SK-N-SH treated with all-trans-retinoic acid at 6 μM for 48 hours (cell line): ENCODE measurements at regions not wholly inside any gene's neighbourhood (a gene's known extent, or its start where the extent isn't known, plus 50 kb on each side); places are given as distances from the start of the nearest gene placed in this dataset.

ENCODE experiments used
- ATAC-seq: fragments of 200-7000 bp; cut with Tn5 transposase; 3 replicates; pipeline ENCODE4 v1.9.1; 2020; ENCODE audit warnings: mild to moderate bottlenecking, moderate library complexity
- ARNTL ChIP-seq: fragments of 450-650 bp; formaldehyde crosslinking; IDR thresholded peaks from 2 replicates; pipeline ENCODE4 v1.5.0; 2020; ENCODE audit warnings: low read depth, mild to moderate bottlenecking, moderate library complexity, borderline replicate concordance
- CREB5 ChIP-seq: fragments of 250-450 bp; sonication (Bioruptor Pico); IDR thresholded peaks from 2 replicates; pipeline ENCODE4 v1.5.1; 2020; ENCODE audit warnings: low read depth, mild to moderate bottlenecking, moderate library complexity
- CSDC2 ChIP-seq: fragments of 250-450 bp; sonication (Bioruptor Pico); IDR thresholded peaks from 2 replicates; pipeline ENCODE4 v1.5.0; 2020; ENCODE audit warnings: mild to moderate bottlenecking, moderate library complexity
- ESRRG ChIP-seq: fragments of 250-450 bp; sonication (Bioruptor Pico); IDR thresholded peaks from 2 replicates; pipeline ENCODE4 v1.6.1; 2021; ENCODE audit warnings: mild to moderate bottlenecking
- GLIS3 ChIP-seq: fragments of 250-450 bp; sonication (Bioruptor Pico); IDR thresholded peaks from 2 replicates; pipeline ENCODE4 v1.5.0; 2020; ENCODE audit warnings: mild to moderate bottlenecking, moderate library complexity
- ISL1 ChIP-seq: fragments of 250-450 bp; sonication (Bioruptor Pico); IDR thresholded peaks from 2 replicates; pipeline ENCODE4 v2.1.2; 2022; ENCODE audit warnings: mild to moderate bottlenecking, moderate library complexity
- OSR1 ChIP-seq: fragments of 250-450 bp; sonication (Bioruptor Pico); IDR thresholded peaks from 2 replicates; pipeline ENCODE4 v1.8.0; 2022; ENCODE audit warnings: moderate library complexity, mild to moderate bottlenecking, inconsistent platforms
- PATZ1 ChIP-seq: fragments of 250-450 bp; sonication (Bioruptor Pico); IDR thresholded peaks from 2 replicates; pipeline ENCODE4 v1.8.0; 2020; ENCODE audit warnings: mild to moderate bottlenecking, moderate library complexity, borderline replicate concordance
- PPARA ChIP-seq: fragments of 250-450 bp; sonication (Bioruptor Pico); IDR thresholded peaks from 2 replicates; pipeline ENCODE4 v1.5.0; 2020; ENCODE audit warnings: mild to moderate bottlenecking, borderline replicate concordance
- RARB ChIP-seq: fragments of 250-450 bp; sonication (Bioruptor Pico); IDR thresholded peaks from 2 replicates; pipeline ENCODE4 v1.8.0; 2021; ENCODE audit warnings: mild to moderate bottlenecking, moderate library complexity
- TCF4 ChIP-seq: fragments of 250-450 bp; sonication (Bioruptor Pico); IDR thresholded peaks from 2 replicates; pipeline ENCODE4 v1.8.0; 2021; ENCODE audit warnings: mild to moderate bottlenecking, moderate library complexity, borderline replicate concordance
- TOX ChIP-seq: fragments of 250-450 bp; sonication (Bioruptor Pico); IDR thresholded peaks from 2 replicates; pipeline ENCODE4 v1.8.0; 2021; ENCODE audit warnings: mild to moderate bottlenecking, moderate library complexity, borderline replicate concordance
- TSHZ2 ChIP-seq: fragments of 250-450 bp; sonication (Bioruptor Pico); IDR thresholded peaks from 2 replicates; pipeline ENCODE4 v1.5.0; 2020; ENCODE audit warnings: mild to moderate bottlenecking, moderate library complexity
- ZC3H10 ChIP-seq: fragments of 250-450 bp; sonication (Bioruptor Pico); IDR thresholded peaks from 2 replicates; pipeline ENCODE4 v1.5.1; 2021; ENCODE audit warnings: mild to moderate bottlenecking, moderate library complexity
- ZFP3 ChIP-seq: fragments of 250-450 bp; sonication (Bioruptor Pico); IDR thresholded peaks from 2 replicates; pipeline ENCODE4 v1.5.0; 2020; ENCODE audit warnings: mild to moderate bottlenecking, moderate library complexity
- ZNF565 ChIP-seq: fragments of 450-650 bp; formaldehyde crosslinking; conservative IDR thresholded peaks from 2 replicates; pipeline ENCODE4 v1.5.0; 2020; ENCODE audit warnings: low read depth, mild to moderate bottlenecking, moderate library complexity
- ZNF70 ChIP-seq: fragments of 450-650 bp; formaldehyde crosslinking; IDR thresholded peaks from 2 replicates; pipeline ENCODE4 v1.5.0; 2020; ENCODE audit warnings: mild to moderate bottlenecking, moderate library complexity
- ZNF8 ChIP-seq: fragments of 450-650 bp; formaldehyde crosslinking; IDR thresholded peaks from 2 replicates; pipeline ENCODE4 v1.5.0; 2020; ENCODE audit warnings: mild to moderate bottlenecking, moderate library complexity
- TF ChIP-seq, protein P1 (sequence below): fragments of 250-450 bp; sonication (Bioruptor Pico); IDR thresholded peaks from 2 replicates; pipeline ENCODE4 v1.8.0; 2021; ENCODE audit warnings: low read depth, mild to moderate bottlenecking, moderate library complexity, borderline replicate concordance
- TF ChIP-seq, protein P2 (sequence below): fragments of 250-450 bp; sonication (Bioruptor Pico); IDR thresholded peaks from 2 replicates; pipeline ENCODE4 v1.5.1; 2021; ENCODE audit warnings: mild to moderate bottlenecking, moderate library complexity

DNA sequence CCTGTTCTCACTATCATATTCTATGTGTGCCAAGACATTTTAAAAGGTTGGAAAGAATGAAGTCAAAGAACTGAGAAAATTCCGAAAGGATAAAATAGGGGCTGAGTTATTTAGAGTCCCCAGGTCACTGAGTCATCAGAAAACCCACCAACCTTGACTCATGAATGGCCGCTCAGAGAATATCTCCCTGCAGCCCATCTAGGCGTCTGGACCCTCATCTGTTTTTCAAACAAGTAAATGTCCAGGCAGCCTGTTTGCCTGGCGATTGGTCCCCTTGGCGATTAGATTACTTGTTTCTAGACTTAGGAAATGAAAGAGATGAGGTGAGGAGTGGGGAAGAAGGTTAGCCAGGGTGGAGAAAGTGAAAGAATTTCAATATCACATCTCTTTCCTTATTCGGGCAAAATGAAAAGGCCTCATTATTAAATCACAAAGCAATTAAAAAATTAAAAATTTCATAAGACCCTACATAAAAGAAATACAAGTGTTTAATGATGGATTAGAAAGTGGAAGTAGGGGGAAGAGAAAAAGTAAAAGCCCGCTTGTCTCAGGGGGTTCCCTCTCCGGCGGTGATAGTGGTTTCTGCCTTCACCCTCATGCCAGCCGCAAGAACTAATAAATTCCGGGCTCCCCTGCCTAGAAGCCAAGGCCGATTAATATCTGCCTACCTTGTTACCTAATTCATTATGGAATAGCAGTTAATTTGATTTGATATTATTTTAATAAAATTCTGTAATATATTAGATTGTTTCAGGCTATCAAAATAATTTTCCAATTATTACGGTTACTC, 415.9 kb downstream of the BCL11B start (continued):
- TF ChIP-seq PATZ1 (no peak), ISL1 (CRISPR knock-in tag) (no peak), TCF4 (CRISPR knock-in tag) (no peak)

- ATAC-seq = no peak
Observed at GRCh38 chr14:98858158-98858557, 413.8 kb downstream of the BCL11B start.

GRCh38 chr14:98858561-98858960, 413.4 kb downstream of the BCL11B start:
- no peak for ATAC-seq

More at GRCh38 chr14:98858158-98858557, 413.8 kb downstream of the BCL11B start:
- TF ChIP-seq CSDC2 (CRISPR knock-in tag) = no peak
- TF ChIP-seq TOX = no peak
- TF ChIP-seq ISL1 (CRISPR knock-in tag) = no peak
- no peak for TF ChIP-seq ARNTL (CRISPR knock-in tag)
- TF ChIP-seq CREB5 (CRISPR knock-in tag) = no peak
- TF ChIP-seq ZNF8 (CRISPR knock-in tag) = no peak

DNA sequence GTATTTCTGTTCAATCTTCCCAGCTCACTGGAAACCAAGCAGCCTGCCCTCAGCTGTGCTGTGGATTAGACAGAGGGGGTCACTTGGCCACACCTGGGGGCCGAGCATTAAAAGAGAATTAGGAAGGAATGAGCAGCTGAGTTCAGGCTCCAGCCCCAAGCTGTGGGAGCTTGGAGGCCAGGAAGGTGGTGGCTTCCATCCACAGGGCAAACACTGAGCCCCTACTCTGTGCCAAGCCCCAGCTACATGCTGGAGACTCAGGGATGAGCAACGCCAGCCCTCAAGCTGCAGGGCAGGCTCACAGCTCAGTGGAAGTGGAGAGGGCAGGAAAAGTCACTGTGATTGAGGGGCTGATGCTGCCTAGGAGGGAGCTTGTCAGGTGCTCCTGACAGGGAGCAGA, 412.7 kb downstream of the BCL11B start:
- no peak for ATAC-seq
- TF ChIP-seq OSR1 (CRISPR knock-in tag) (no peak), PPARA (CRISPR knock-in tag) (no peak), ZNF8 (CRISPR knock-in tag) (no peak), TSHZ2 (CRISPR knock-in tag) (no peak), ZNF565 (CRISPR knock-in tag) (no peak), CREB5 (CRISPR knock-in tag) (no peak), RARB (CRISPR knock-in tag) (no peak), ESRRG (CRISPR knock-in tag) (no peak), TCF4 (CRISPR knock-in tag) (no peak), ZC3H10 (CRISPR knock-in tag) (no peak)
- TF ChIP-seq, protein P1, sequence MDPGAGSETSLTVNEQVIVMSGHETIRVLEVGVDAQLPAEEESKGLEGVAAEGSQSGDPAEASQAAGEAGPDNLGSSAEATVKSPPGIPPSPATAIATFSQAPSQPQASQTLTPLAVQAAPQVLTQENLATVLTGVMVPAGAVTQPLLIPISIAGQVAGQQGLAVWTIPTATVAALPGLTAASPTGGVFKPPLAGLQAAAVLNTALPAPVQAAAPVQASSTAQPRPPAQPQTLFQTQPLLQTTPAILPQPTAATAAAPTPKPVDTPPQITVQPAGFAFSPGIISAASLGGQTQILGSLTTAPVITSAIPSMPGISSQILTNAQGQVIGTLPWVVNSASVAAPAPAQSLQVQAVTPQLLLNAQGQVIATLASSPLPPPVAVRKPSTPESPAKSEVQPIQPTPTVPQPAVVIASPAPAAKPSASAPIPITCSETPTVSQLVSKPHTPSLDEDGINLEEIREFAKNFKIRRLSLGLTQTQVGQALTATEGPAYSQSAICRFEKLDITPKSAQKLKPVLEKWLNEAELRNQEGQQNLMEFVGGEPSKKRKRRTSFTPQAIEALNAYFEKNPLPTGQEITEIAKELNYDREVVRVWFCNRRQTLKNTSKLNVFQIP = no peak

More at GRCh38 chr14:98858561-98858960, 413.4 kb downstream of the BCL11B start:
- TF ChIP-seq RARB (CRISPR knock-in tag) = no peak
- TF ChIP-seq, protein P2, sequence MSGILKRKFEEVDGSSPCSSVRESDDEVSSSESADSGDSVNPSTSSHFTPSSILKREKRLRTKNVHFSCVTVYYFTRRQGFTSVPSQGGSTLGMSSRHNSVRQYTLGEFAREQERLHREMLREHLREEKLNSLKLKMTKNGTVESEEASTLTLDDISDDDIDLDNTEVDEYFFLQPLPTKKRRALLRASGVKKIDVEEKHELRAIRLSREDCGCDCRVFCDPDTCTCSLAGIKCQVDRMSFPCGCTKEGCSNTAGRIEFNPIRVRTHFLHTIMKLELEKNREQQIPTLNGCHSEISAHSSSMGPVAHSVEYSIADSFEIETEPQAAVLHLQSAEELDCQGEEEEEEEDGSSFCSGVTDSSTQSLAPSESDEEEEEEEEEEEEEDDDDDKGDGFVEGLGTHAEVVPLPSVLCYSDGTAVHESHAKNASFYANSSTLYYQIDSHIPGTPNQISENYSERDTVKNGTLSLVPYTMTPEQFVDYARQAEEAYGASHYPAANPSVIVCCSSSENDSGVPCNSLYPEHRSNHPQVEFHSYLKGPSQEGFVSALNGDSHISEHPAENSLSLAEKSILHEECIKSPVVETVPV (CRISPR knock-in tag) = no peak
- TF ChIP-seq TCF4 (CRISPR knock-in tag) = no peak
- TF ChIP-seq, protein P1 = no peak
- TF ChIP-seq ZNF70 (CRISPR knock-in tag) = no peak
- no peak for TF ChIP-seq ESRRG (CRISPR knock-in tag)
- TF ChIP-seq GLIS3 = no peak
- no peak for TF ChIP-seq TOX
- TF ChIP-seq ZFP3 (CRISPR knock-in tag) = no peak
- no peak for TF ChIP-seq ZNF565 (CRISPR knock-in tag)
